ENCODE measurements at regions not wholly inside any gene's neighbourhood (a gene's known extent, or its start where the extent isn't known, plus 50 kb on each side); places are given as distances from the start of the nearest gene placed in this dataset.

DNA sequence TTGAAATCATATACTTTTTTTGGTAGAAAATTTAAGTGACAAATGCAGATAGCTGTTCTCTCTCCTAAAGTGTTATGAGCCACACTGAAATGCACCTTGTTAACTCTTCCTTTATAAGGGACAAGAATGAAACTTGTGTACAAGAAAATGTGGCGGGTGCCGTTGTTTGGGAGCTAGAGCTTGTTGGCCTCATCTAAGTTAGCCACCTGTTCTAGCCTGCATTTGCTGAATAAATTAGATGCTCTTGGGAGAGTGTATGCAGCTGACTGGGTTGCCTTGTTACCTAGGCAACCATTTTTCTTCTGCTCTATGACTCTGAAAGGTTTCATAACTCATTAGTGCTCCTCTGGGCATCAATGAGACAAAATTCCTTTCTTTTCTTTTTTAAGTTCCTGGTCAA lies 174.3 kb downstream of the TAF11L14 start:
- TF ChIP-seq CTCF (conservative IDR thresholded peaks at IDR 0.05 in 1 of 2, IDR thresholded peaks at IDR 0.05 in 1 of 2; ENCODE audit: low read depth in 1 of 2, low read length in 2 of 2) (no peak), EZH2 (IDR thresholded peaks at IDR 0.05; ENCODE audit: low read length, missing control alignments) (no peak)
